Activated CD4-positive, alpha-beta T cell treated with anti-CD3 and anti-CD28 coated beads, Interleukin-2, amount 50 U/mL, for 1 hour (primary cell): ENCODE measurements at regions not wholly inside any gene's neighbourhood (a gene's known extent, or its start where the extent isn't known, plus 50 kb on each side); places are given as distances from the start of the nearest gene placed in this dataset.
"Not testable (repeated sequence)": the region's sequence is repeated elsewhere in the genome, so short reads cannot be mapped to it uniquely, and the experiment has no call there.

ENCODE experiments used
- DNase-seq: peaks from one replicate; pipeline ENCODE4 v3.0.0-alpha.2; 2020

- no peak for DNase-seq
Observed at GRCh38 chr3:10667901-10668476, 148.0 kb upstream of the SLC6A11 start.

DNA sequence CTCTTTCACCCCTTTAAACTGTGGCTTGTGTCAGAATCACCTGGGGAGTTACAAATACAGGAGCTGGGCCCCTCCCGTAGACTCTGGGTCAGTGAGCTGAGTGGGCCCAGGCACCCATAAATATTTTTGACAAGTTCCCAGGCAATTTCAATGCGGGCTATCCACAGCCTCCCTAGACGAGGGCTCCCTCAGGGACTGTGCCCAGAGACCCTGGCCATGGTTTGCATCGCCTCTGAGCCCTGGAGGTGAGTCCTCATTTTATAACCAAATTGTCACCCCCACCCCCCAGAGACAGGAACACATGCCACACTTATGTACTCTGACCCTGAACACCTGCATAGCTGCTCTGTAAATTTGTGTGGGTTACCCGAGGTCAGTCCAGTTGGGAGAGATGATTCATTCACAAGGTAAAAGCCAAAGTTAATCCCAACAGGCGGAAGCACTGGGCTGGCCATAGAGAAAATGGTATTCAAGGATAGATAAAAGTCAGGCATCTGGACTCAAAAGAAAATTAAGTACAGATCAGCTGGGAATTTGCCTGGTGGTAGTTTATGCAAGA is 146.5 kb upstream of the SLC6A11 start:
- DNase-seq: no peak

DNA sequence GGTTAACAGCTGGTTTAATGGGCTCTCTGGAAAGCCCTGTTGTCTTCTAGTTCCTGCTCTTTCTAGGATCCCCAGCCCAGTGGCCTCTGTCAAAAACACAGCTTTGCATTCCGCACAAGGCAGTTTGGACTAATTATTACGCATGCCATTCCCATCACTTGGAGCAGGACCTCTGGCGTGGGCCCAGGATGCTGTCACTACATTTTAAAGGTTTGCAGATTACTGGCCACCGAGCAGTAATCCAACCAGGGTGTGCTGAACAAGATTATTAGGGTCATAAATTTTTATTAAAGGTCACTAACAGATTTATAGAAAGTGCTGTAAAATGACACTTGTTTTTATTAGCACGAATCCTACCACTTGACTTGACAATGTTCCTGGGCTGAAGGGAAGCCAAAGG is 143.6 kb upstream of the SLC6A11 start:
- DNase-seq: no peak

DNA sequence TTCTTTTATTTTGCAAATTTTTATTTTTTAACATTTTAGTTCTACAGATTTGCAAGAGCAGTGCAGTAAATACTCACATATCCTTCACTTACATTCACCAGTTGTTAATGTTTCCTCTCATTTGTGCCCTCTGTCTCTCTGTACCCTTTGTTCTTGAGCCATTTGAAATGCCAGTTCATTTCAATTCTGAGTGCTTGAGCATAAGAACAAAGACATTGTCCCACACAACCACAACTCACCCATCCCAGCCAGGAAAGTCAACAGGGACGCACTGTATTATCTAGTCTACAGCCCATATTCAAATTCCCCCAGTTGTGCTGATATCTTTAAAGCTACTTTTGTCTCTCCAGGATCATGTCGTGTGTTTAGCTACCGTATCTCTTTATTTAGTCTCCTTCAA is 141.4 kb upstream of the SLC6A11 start:
- no peak for DNase-seq

DNA sequence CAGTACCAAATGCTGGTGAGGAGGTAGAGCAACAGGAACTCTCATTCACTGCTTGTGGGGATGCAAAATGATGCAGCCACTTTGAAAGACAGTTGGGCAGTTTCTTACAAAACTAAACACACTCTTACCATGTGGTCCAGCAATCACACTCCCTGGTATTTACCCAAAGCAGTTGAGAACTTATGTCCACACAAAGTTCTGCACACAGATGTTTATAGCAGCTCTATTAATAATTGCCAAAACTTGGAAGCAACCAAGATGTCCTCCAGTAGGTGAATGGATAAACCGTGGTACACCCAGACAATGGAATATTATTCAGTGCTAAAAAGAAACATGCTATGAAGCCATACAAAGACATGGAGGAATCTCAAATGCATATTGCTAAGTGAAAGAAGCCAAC is 139.1 kb upstream of the SLC6A11 start:
- DNase-seq: no peak

GRCh38 chr3:10678796-10679376 is 137.1 kb upstream of the SLC6A11 start:
- DNase-seq: no peak

GRCh38 chr3:10680796-10681195 is 135.2 kb upstream of the SLC6A11 start:
- no peak for DNase-seq

GRCh38 chr3:10682692-10683091 is 133.3 kb upstream of the SLC6A11 start:
- no peak for DNase-seq

DNA sequence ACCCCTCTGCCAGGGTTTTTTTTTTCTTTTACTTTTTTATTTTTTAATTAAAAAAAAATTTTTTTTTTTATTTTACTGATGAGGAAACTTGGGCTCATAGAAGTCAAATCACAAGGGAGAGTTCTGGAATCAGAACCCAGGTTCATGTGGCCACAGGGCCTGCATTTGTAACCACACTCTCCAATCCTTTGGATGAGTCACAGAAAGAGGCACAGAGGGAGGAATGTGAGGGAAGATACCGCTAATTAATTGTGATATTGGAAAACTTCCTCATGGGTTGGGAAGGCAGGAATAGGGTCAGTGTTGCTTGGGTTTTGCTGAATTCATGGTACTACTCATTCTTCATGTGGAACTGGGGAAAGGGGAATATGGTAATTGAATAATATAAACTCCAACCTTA is 132.9 kb upstream of the SLC6A11 start:
- DNase-seq: no peak

GRCh38 chr3:10688126-10688525 is 127.9 kb upstream of the SLC6A11 start:
- DNase-seq: no peak

DNA sequence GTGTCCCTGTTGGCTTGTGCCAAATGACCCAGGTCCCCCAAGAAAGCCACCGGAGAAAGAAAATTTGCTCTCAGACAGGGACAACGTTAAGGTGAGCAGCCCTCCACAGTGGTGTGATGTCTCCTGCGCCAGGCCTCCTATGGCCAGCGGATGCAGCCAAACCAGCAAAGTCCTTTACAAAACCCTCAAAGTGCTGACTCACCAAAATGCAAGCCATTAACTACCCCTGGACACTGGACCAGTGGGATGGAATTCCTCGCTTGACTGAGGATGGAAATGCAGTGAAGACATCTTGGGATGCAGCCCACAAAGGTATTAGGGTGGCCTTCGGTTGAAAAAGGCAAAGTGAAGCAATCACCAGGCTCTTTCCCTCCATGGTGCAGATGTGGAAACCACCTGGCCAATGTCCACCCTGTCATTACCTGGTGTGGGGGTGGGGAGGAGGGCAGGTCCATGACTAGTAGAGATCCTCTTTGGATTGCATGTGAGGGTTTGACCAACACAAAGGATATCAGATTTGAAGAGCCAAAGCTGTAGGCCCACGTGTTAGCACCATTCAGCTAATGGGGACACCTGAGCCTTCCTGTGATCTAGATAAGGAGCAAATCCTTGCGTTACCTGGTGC is 127.4 kb upstream of the SLC6A11 start:
- DNase-seq: no peak

GRCh38 chr3:10692039-10692622 is 123.9 kb upstream of the SLC6A11 start:
- DNase-seq: no peak

DNA sequence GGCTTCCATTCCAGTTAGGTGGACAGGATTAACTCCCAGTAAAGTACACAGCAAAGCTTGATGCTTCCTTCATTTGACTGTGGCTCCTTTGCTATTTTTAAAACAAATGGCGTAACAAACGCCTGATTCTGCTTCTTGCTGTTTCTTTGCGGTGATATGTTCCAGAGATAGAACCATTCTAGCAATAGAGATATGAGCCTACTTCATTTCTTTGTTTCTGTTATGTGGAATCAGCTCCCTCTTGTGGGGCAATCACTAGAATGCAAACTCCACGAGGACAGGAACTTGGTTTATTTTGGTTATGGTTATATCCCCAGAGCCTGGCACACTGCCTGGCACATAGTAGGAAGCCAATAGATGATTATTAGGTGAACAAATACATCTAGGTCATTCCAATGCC is 122.6 kb upstream of the SLC6A11 start:
- no peak for DNase-seq

DNA sequence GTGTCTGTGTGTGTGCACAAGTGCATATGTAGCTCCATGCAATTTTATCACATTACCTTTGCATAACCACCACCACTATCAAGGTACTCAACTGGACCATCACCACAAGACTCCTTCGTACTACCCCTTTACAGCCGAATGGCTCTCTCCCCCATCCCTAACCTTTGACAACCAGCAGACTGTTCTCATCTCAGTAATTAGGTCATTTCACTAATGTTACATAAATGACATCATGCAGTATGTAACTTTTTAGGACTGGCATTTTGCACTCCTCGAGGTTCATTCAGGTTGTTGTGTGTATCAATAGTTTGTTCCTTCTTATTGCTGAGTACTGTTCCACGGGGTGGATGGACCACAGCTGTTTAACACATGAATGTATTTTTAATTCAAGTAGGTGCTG is 121.8 kb upstream of the SLC6A11 start:
- DNase-seq: no peak

- not testable (repeated sequence) for DNase-seq
Observed at GRCh38 chr3:10695186-10695585, 120.8 kb upstream of the SLC6A11 start.

DNA sequence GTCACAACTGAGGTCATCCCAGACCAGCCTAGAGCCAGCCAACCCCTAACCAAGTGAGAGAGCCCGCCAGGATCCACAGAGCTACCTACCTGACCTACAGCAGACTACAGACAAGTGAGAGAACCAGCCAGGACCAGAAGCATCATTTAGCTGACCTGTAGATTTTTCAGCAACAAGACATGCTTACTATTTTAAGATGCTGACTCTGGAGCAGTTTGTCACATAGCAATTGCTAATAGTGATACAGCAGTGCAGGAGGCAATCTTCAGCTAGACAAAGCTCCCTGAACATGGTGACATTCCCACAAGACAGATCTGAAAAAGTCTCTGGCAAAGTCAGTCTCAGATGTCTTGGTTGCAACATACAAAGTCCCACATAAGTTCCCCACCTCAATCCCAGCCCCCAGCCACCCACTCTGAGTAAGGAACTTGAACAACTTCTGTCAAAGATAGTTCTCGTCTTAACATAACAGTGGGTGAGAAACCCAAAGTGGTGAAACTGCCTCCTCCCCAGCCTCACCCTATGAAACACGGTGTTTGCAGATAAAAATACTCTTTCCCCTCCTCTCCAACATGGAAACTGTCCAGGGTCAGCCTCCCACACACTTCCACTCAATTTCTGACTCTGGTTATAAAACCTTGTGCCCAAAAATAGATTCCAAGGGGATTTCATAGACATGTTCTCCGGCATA is 120.3 kb upstream of the SLC6A11 start:
- no peak for DNase-seq

DNA sequence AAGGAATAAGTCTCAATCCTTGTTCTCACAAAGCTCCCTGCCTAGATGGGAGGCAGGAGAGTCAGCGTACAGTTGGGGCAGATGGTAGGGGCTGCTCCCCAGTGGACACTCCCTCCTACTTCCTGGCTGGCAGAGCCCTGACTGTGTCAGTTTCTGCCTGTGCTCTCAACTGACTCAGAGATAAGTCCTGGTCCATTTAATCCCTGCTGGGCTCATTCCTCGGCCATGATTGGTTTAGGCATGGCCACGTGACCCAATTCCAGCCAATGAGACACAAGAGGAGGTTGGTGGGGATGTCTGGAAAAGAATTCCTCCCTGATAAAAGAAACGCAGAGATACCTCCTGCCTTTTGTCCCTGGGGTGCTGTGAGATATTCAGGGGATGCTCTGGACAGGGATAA is 118.1 kb upstream of the SLC6A11 start:
- DNase-seq: no peak

GRCh38 chr3:10700821-10701220 is 115.2 kb upstream of the SLC6A11 start:
- no peak for DNase-seq

DNA sequence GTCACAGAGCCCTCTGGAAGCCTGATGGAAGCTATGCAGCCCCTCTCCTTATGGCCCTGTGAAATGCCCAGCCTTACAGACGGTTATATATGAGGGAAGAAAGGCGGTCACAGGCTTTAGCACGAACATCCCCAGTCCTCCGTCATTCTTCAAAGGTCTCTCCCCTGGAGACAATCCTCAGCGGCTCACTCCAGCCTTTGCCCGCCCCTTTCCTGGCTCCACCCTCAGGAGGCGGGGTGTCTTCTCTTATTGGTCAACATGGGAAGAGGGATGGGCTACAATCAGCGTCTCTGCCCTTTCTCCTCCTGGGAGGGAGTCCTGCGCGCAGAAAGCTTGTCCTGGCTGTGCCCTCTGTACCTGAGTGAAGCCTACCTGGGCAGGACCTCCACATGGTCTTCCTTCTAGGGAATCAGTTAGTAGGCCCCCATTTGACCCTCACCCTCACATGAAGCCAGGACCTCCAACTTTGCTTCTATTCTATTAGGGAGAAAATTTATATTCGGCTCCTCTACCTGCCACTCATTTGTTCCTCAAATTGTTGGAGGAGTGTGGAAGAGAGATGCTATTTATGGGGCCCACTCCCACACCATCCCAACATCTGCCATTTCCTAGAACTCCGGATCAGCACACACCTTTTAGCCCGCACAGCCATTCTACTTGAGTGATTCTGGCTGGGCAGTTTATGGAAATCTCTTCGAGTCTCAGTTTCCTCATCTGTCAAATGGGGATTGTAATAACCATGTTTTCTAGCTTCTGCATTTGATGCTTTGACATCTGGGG is 112.9 kb upstream of the SLC6A11 start:
- DNase-seq: no peak

- DNase-seq: no peak
Observed at GRCh38 chr3:10703875-10704274, 112.2 kb upstream of the SLC6A11 start.

- no peak for DNase-seq
Observed at GRCh38 chr3:10706156-10706739, 109.8 kb upstream of the SLC6A11 start.

DNA sequence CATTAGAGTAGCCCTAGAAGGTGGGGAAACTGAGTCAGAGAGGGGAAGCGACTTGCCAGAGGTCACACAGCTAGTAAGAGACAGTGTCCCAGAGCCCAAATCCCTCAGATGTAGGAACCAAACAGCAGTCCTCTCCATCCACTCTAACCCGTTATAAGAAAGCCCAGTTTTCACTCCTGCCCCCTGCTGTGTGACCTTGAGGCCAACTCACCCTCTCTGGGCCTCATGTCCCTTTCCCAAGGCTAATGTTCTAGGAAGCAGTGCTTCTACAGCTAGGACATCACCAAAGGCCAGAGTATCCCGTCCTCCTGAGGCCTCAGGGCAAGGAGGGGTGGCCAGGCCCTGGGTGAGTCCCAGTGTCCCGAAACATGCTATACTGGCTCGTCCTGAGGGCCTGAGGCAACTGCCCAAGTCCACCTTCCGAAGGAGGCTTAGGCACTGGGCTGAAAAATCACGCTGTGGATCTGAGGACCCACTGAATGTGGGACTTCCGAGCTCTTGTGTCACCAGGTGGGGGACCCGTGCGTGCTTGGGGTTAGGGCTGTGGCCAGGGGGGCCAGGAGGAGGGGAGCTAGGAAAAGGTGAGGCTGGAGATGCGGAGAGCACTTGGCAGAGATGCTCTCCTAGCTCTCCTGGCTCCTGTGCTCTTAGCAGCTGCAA is 109.2 kb upstream of the SLC6A11 start:
- DNase-seq: no peak
